HCT116 (cell line): ENCODE measurements at regions not wholly inside any gene's neighbourhood (a gene's known extent, or its start where the extent isn't known, plus 50 kb on each side); places are given as distances from the start of the nearest gene placed in this dataset.

Source experiments
- ATAC-seq: fragments of 200-7000 bp; cut with Tn5 transposase; 2 replicates; pipeline ENCODE4 v1.9.1; 2020; ENCODE audit warnings: mild to moderate bottlenecking, moderate library complexity
- BruUV-seq: library from RNA; stranded (reverse); fragments of 400-500 nt; replicated peaks from 2 replicates; lab custom pipeline; 2021; lab: Mats Ljungman, UMichigan
- CTCF ChIA-PET: fragments of 300-600 bp; sonication (Branson Sonifier 250); formaldehyde crosslinking; loops from one replicate; lab custom pipeline; 2021; ENCODE audit warnings: antibody characterized with exemption; lab: Charles Lee
- POLR2A ChIA-PET: fragments of 300-600, 350-600 bp; sonication (Branson Sonifier 250); formaldehyde crosslinking; loops from one replicate; lab custom pipeline; 2021; ENCODE audit warnings: antibody characterized with exemption; lab: Charles Lee
- RAD21 ChIA-PET, 2 experiments: fragments of 300-600 bp; sonication (Branson Sonifier 250); formaldehyde crosslinking; loops; one replicate each; lab custom pipeline; 2023; ENCODE audit warnings: low total read pairs in 2 of 2; ENCODE audit not compliant: uncharacterized antibody in 2 of 2, unreplicated experiment in 2 of 2, low non-redundant PET in 1 of 2; lab: Charles Lee
- DNase-seq: peaks from one replicate; pipeline ENCODE4 v3.0.0-alpha.2; 2010; ENCODE audit warnings: low read depth, low spot score
- H2AFZ ChIP-seq: fragments of 200-600 bp; shearing (Covaris generic), sonication (generic); 2 replicates; pipeline ENCODE4 v1.6.1; 2017; ENCODE audit warnings: low read depth, mixed run types, mixed read lengths, antibody characterized with exemption, low read length; ENCODE audit not compliant: poor library complexity, severe bottlenecking
- H3K27ac ChIP-seq: 2 replicates; pipeline ENCODE4 v1.5.1; 2012; ENCODE audit warnings: low read depth, low read length
- H3K27me3 ChIP-seq: fragments of 200-600 bp; sonication (generic); 2 replicates; pipeline ENCODE4 v1.6.1; 2016; ENCODE audit warnings: mixed run types, low read length, mixed read lengths; ENCODE audit not compliant: insufficient read depth
- H3K36me3 ChIP-seq, 2 experiments: fragments of 200-500 bp in 1 of 2; fragments of 200-600 bp in 1 of 2; sonication (Bioruptor generic) in 1 of 2; sonication (generic) in 1 of 2; 2 replicates each; pipeline versions ENCODE4 v1.5.1 to v1.6.1; 2014 to 2016; ENCODE audit warnings: low read length in 2 of 2, inconsistent platforms in 1 of 2, mixed read lengths in 1 of 2, mixed run types in 1 of 2; ENCODE audit not compliant: insufficient read depth in 2 of 2, control insufficient read depth in 1 of 2
- H3K4me1 ChIP-seq, 2 experiments: fragments of 200-600 bp in 1 of 2; sonication (generic) in 1 of 2; 2 replicates each; pipeline versions ENCODE4 v1.5.1 to v1.6.1; 2012 to 2017; ENCODE audit warnings: low read length in 2 of 2, inconsistent platforms in 1 of 2, mild to moderate bottlenecking in 1 of 2, mixed read lengths in 1 of 2, mixed run types in 1 of 2, moderate library complexity in 1 of 2; ENCODE audit not compliant: insufficient read depth in 2 of 2, control insufficient read depth in 1 of 2
- H3K4me2 ChIP-seq: fragments of 200-600 bp; sonication (generic); 2 replicates; pipeline ENCODE4 v1.6.1; 2017; ENCODE audit warnings: mixed run types, low read length, mixed read lengths
- H3K4me3 ChIP-seq, 2 experiments: fragments of 200-600 bp in 1 of 2; sonication (generic) in 1 of 2; replicated peaks in 1 of 2; 2 replicates each; pipeline ENCODE4 v1.5.1; 2011 to 2016; ENCODE audit warnings: low read length in 2 of 2, control low read depth in 1 of 2, low read depth in 1 of 2, mild to moderate bottlenecking in 1 of 2, mixed read lengths in 1 of 2, mixed run types in 1 of 2
- H3K79me2 ChIP-seq: fragments of 200-600 bp; sonication (generic); 2 replicates; pipeline ENCODE4 v1.6.1; 2017; ENCODE audit warnings: mild to moderate bottlenecking, mixed run types, low read length, moderate library complexity, mixed read lengths; ENCODE audit not compliant: insufficient read depth
- H3K9ac ChIP-seq: fragments of 200-600 bp; sonication (generic); 2 replicates; pipeline ENCODE4 v1.6.1; 2016; ENCODE audit warnings: low read length, mixed read lengths
- H3K9me2 ChIP-seq: fragments of 200-600 bp; sonication (generic), shearing (Covaris generic); 2 replicates; pipeline ENCODE4 v1.6.1; 2017; ENCODE audit warnings: mixed run types, mild to moderate bottlenecking, moderate library complexity; ENCODE audit not compliant: insufficient read depth
- H3K9me3 ChIP-seq, 2 experiments: fragments of 200-500 bp in 1 of 2; fragments of 200-600 bp in 1 of 2; sonication (Bioruptor generic) in 1 of 2; sonication (generic) in 1 of 2; 2 replicates each; pipeline ENCODE4 v1.6.1; 2014 to 2017; ENCODE audit warnings: low read length in 2 of 2, mixed read lengths in 2 of 2, inconsistent platforms in 1 of 2, low read depth in 1 of 2, mild to moderate bottlenecking in 1 of 2, mixed run types in 1 of 2, moderate library complexity in 1 of 2; ENCODE audit not compliant: control insufficient read depth in 1 of 2, insufficient read depth in 1 of 2
- H4K20me1 ChIP-seq: fragments of 200-600 bp; sonication (generic), shearing (Covaris generic); 2 replicates; pipeline ENCODE4 v1.6.1; 2017; ENCODE audit warnings: mixed run types, mild to moderate bottlenecking, moderate library complexity; ENCODE audit not compliant: insufficient read depth
- CBX3 ChIP-seq: IDR thresholded peaks from 2 replicates; pipeline ENCODE4 v1.6.1; 2012; ENCODE audit warnings: low read depth
- EGR1 ChIP-seq: IDR thresholded peaks from 2 replicates; pipeline ENCODE4 v1.6.1; 2012; ENCODE audit warnings: low read depth
- ELF1 ChIP-seq: IDR thresholded peaks from 2 replicates; pipeline ENCODE4 v1.6.1; 2012; ENCODE audit warnings: low read depth, borderline replicate concordance
- EZH2phosphoT487 ChIP-seq: fragments of 200-600 bp; IDR thresholded peaks from 2 replicates; pipeline ENCODE4 v1.6.1; 2018; ENCODE audit warnings: antibody characterized with exemption, borderline replicate concordance
- FOSL1 ChIP-seq: IDR thresholded peaks from 2 replicates; pipeline ENCODE4 v1.6.1; 2012; ENCODE audit warnings: low read depth
- JUND ChIP-seq: IDR thresholded peaks from 2 replicates; pipeline ENCODE4 v1.6.1; 2012
- POLR2A ChIP-seq: IDR thresholded peaks from 2 replicates; pipeline ENCODE4 v1.7.0; 2011; ENCODE audit warnings: borderline replicate concordance; ENCODE audit not compliant: insufficient read depth, insufficient read length; ENCODE audit errors: extremely low read depth
- POLR2AphosphoS5 ChIP-seq: IDR thresholded peaks from 2 replicates; pipeline ENCODE4 v1.6.1; 2011; ENCODE audit warnings: mild to moderate bottlenecking, low read depth, low read length, moderate library complexity
- RAD21 ChIP-seq: IDR thresholded peaks from 2 replicates; pipeline ENCODE4 v1.6.1; 2012; ENCODE audit warnings: low read depth, mild to moderate bottlenecking
- SIN3A ChIP-seq: IDR thresholded peaks from 2 replicates; pipeline ENCODE4 v1.6.1; 2012; ENCODE audit warnings: low read depth
- SP1 ChIP-seq: IDR thresholded peaks from 2 replicates; pipeline ENCODE4 v1.6.1; 2012; ENCODE audit warnings: low read depth
- SRF ChIP-seq: IDR thresholded peaks from 2 replicates; pipeline ENCODE4 v1.6.1; 2012; ENCODE audit warnings: low read depth
- TCF7L2 ChIP-seq: IDR thresholded peaks from 2 replicates; pipeline ENCODE4 v1.7.0; 2011; ENCODE audit warnings: borderline replicate concordance, inconsistent platforms; ENCODE audit not compliant: insufficient read depth, insufficient read length; ENCODE audit errors: extremely low read depth
- ZNF274 ChIP-seq: fragments of 200-500 bp; sonication (Bioruptor generic); IDR thresholded peaks from 2 replicates; pipeline ENCODE4 v1.6.1; 2014; ENCODE audit warnings: mild to moderate bottlenecking, low read depth, low read length, inconsistent platforms
- intact Hi-C: fragments of 100-400 bp; cut with micrococcal nuclease; formaldehyde crosslinking; loops from 2 replicates; pipeline ENCODE4 v1.10.0; 2022
- TF ChIP-seq, protein P1 (sequence below), 3 experiments: fragments of 200-600 bp in 1 of 3; sonication (generic) in 1 of 3; IDR thresholded peaks in 2 of 3; conservative IDR thresholded peaks in 1 of 3; 2 replicates each; pipeline ENCODE4 v1.5.1; 2012 to 2017; ENCODE audit warnings: low read depth in 2 of 3, low read length in 2 of 3, antibody characterized with exemption in 1 of 3, borderline replicate concordance in 1 of 3, control low read depth in 1 of 3, mild to moderate bottlenecking in 1 of 3, mixed read lengths in 1 of 3, mixed run types in 1 of 3, moderate library complexity in 1 of 3; ENCODE audit not compliant: insufficient read depth in 1 of 3
- TF ChIP-seq, protein P2 (sequence below): IDR thresholded peaks from 2 replicates; pipeline ENCODE4 v1.6.1; 2012
- TF ChIP-seq, protein P3 (sequence below): IDR thresholded peaks from 2 replicates; pipeline ENCODE4 v1.6.1; 2011; ENCODE audit warnings: mild to moderate bottlenecking, low read length, moderate library complexity; ENCODE audit not compliant: insufficient replicate concordance; ENCODE audit errors: extremely low read depth
- TF ChIP-seq, protein P4 (sequence below): IDR thresholded peaks from 2 replicates; pipeline ENCODE4 v1.6.1; 2012; ENCODE audit warnings: low read depth

DNA sequence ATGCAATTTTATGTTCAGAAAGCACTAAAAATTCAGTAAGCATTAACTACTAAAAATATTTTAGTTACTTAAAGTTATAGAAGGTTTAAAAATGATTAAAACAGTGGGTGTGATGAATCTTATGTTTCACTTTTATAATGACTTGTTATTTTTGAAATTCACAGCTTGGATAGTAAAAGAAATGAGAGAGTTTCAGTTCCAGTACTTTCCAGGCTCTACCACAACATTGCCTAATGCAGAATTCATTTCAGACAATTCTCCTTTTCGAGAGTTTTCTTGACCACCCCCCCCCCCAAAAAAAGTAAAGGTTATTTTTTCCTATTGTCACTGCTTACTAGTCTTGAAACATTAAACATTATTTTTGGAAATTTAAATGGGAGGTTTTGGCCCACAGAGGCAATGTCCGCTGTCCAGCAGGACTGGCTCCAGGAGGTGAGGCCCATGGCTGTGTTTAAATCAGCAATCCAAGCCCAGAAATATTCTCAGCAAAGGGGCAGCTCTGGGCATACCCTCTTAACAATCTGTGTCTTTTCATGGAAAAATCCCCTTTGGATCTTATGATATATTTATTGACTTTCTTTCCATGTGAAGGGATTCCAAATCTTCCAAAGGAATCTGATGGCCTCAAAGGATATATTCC lies 519.9 kb downstream of the MAFB start:
- no peaks in the 10 kb centered on the region for H4K20me1 ChIP-seq
- no peak overlapping the region for H3K27ac ChIP-seq
- no peaks in the 10 kb centered on the region for H3K4me1 ChIP-seq
- RAD21 ChIA-PET = no interaction called here
- intact Hi-C loops = loop anchor here (10.0 kb wide), 1 partner anchor 526 kb away; no protein-coding TSS in a partner anchor
- TF ChIP-seq TCF7L2 (no peak), ELF1 (no peak), RAD21 (no peak), EZH2phosphoT487 (no peak), SP1 (no peak), POLR2A (no peak), SIN3A (no peak), CBX3 (no peak), ZNF274 (no peak), JUND (no peak), EGR1 (no peak), SRF (no peak), FOSL1 (no peak), POLR2AphosphoS5 (no peak)
- TF ChIP-seq, protein P1, sequence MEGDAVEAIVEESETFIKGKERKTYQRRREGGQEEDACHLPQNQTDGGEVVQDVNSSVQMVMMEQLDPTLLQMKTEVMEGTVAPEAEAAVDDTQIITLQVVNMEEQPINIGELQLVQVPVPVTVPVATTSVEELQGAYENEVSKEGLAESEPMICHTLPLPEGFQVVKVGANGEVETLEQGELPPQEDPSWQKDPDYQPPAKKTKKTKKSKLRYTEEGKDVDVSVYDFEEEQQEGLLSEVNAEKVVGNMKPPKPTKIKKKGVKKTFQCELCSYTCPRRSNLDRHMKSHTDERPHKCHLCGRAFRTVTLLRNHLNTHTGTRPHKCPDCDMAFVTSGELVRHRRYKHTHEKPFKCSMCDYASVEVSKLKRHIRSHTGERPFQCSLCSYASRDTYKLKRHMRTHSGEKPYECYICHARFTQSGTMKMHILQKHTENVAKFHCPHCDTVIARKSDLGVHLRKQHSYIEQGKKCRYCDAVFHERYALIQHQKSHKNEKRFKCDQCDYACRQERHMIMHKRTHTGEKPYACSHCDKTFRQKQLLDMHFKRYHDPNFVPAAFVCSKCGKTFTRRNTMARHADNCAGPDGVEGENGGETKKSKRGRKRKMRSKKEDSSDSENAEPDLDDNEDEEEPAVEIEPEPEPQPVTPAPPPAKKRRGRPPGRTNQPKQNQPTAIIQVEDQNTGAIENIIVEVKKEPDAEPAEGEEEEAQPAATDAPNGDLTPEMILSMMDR (IDR thresholded peaks at IDR 0.05 in 2 of 3, conservative IDR thresholded peaks at IDR 0.05 in 1 of 3; ENCODE audit: borderline replicate concordance in 1 of 3, insufficient read depth in 1 of 3, low read depth in 2 of 3, low read length in 2 of 3) = no peak
- TF ChIP-seq, protein P2, sequence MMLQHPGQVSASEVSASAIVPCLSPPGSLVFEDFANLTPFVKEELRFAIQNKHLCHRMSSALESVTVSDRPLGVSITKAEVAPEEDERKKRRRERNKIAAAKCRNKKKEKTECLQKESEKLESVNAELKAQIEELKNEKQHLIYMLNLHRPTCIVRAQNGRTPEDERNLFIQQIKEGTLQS = no peak
- TF ChIP-seq, protein P3, sequence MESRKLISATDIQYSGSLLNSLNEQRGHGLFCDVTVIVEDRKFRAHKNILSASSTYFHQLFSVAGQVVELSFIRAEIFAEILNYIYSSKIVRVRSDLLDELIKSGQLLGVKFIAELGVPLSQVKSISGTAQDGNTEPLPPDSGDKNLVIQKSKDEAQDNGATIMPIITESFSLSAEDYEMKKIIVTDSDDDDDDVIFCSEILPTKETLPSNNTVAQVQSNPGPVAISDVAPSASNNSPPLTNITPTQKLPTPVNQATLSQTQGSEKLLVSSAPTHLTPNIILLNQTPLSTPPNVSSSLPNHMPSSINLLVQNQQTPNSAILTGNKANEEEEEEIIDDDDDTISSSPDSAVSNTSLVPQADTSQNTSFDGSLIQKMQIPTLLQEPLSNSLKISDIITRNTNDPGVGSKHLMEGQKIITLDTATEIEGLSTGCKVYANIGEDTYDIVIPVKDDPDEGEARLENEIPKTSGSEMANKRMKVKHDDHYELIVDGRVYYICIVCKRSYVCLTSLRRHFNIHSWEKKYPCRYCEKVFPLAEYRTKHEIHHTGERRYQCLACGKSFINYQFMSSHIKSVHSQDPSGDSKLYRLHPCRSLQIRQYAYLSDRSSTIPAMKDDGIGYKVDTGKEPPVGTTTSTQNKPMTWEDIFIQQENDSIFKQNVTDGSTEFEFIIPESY = no peak
- TF ChIP-seq, protein P4, sequence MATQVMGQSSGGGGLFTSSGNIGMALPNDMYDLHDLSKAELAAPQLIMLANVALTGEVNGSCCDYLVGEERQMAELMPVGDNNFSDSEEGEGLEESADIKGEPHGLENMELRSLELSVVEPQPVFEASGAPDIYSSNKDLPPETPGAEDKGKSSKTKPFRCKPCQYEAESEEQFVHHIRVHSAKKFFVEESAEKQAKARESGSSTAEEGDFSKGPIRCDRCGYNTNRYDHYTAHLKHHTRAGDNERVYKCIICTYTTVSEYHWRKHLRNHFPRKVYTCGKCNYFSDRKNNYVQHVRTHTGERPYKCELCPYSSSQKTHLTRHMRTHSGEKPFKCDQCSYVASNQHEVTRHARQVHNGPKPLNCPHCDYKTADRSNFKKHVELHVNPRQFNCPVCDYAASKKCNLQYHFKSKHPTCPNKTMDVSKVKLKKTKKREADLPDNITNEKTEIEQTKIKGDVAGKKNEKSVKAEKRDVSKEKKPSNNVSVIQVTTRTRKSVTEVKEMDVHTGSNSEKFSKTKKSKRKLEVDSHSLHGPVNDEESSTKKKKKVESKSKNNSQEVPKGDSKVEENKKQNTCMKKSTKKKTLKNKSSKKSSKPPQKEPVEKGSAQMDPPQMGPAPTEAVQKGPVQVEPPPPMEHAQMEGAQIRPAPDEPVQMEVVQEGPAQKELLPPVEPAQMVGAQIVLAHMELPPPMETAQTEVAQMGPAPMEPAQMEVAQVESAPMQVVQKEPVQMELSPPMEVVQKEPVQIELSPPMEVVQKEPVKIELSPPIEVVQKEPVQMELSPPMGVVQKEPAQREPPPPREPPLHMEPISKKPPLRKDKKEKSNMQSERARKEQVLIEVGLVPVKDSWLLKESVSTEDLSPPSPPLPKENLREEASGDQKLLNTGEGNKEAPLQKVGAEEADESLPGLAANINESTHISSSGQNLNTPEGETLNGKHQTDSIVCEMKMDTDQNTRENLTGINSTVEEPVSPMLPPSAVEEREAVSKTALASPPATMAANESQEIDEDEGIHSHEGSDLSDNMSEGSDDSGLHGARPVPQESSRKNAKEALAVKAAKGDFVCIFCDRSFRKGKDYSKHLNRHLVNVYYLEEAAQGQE = no peak
- H3K9me3 ChIP-seq = no peaks in the 10 kb centered on the region; a peak in 1 of 4 replicates
- POLR2A ChIA-PET = no interaction called here
- H3K36me3 ChIP-seq = no peaks in the 10 kb centered on the region
- no peak overlapping the region for H3K4me3 ChIP-seq
- no peaks in the 10 kb centered on the region for H3K9me2 ChIP-seq
- no TSS peak for BruUV-seq
- H2AFZ ChIP-seq = no peak overlapping the region
- no peak overlapping the region for H3K4me2 ChIP-seq
- CTCF ChIA-PET = interaction anchor here (1.0 kb wide), 1 partner anchor 9 kb away, joined by 3 read pairs; no protein-coding TSS in a partner anchor
- ATAC-seq = no peak
- no peaks in the 10 kb centered on the region for H3K79me2 ChIP-seq
- H3K27me3 ChIP-seq = no peaks in the 10 kb centered on the region
- no peak overlapping the region for H3K9ac ChIP-seq
- DNase-seq = no peak
